Type B pancreatic cell (in vitro differentiated cells): ENCODE measurements at regions not wholly inside any gene's neighbourhood (a gene's known extent, or its start where the extent isn't known, plus 50 kb on each side); places are given as distances from the start of the nearest gene placed in this dataset.

ENCODE experiments used
- DNase-seq: peaks from one replicate; pipeline ENCODE4 v3.0.0; 2021; ENCODE audit warnings: mixed read lengths; ENCODE audit not compliant: unreplicated experiment; ENCODE audit errors: extremely low spot score
- H3K27ac Mint-ChIP-seq: 2 replicates; pipeline ENCODE4 v1.8.0; 2021; ENCODE audit warnings: mild to moderate bottlenecking, mixed read lengths
- H3K27me3 Mint-ChIP-seq: 2 replicates; pipeline ENCODE4 v1.8.0; 2021; ENCODE audit warnings: mixed read lengths
- H3K36me3 Mint-ChIP-seq: 2 replicates; pipeline ENCODE4 v1.8.0; 2021; ENCODE audit warnings: mixed read lengths
- H3K4me1 Mint-ChIP-seq: one replicate; pipeline ENCODE4 v1.8.0; 2021; ENCODE audit warnings: mixed read lengths; ENCODE audit not compliant: unreplicated experiment
- H3K4me3 Mint-ChIP-seq: 2 replicates; pipeline ENCODE4 v1.8.0; 2021; ENCODE audit warnings: mild to moderate bottlenecking, mixed read lengths
- H3K9me3 Mint-ChIP-seq: 2 replicates; pipeline ENCODE4 v1.8.0; 2021; ENCODE audit warnings: mixed read lengths
- CTCF ChIP-seq: fragments of 200-600 bp; sonication (generic); conservative IDR thresholded peaks from 2 replicates; pipeline ENCODE4 v1.5.0; 2021; ENCODE audit warnings: antibody characterized with exemption, mild to moderate bottlenecking

DNA sequence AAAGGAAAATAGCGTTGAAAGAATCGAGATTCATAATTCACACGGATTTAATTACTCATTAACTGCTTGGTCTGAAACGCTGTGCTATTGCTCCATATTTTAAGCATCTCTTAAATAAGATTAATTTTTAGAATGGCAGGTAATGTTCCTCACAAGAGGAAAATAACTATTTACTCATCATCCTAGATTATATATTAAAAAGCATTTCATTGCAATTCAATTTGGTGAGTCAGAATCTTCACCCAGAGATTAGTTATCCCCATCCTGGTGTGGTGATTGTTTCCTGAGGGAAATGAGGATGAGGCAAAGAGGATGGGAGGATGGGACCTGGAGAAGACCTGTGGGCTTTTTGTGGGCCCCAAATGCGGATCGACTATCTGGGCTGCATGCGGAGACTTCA, 145.5 kb upstream of the MAP1B start:
- H3K27me3 Mint-ChIP-seq = peaks cover 21% of the 10 kb centered on the region
- no peak for DNase-seq
- peaks cover 4% of the 10 kb centered on the region for H3K9me3 Mint-ChIP-seq
- no peaks in the 10 kb centered on the region for H3K4me1 Mint-ChIP-seq
- no peak overlapping the region for H3K27ac Mint-ChIP-seq
- no peak overlapping the region for H3K4me3 Mint-ChIP-seq
- no peak for TF ChIP-seq CTCF
- H3K36me3 Mint-ChIP-seq = no peaks in the 10 kb centered on the region

GRCh38 chr5:71969460-71969859, 137.8 kb upstream of the MAP1B start:
- no peak for DNase-seq
- Mint-ChIP-seq H3K36me3 (no peaks in the 10 kb centered on the region), H3K27me3 (peaks cover 3% of the 10 kb centered on the region), H3K4me3 (no peak overlapping the region), H3K9me3 (peaks cover 4% of the 10 kb centered on the region), H3K27ac (no peak overlapping the region), H3K4me1 (no peaks in the 10 kb centered on the region)
- TF ChIP-seq CTCF = no peak

GRCh38 chr5:71971862-71972261, 135.4 kb upstream of the MAP1B start:
- Mint-ChIP-seq H3K4me3 (no peak overlapping the region), H3K36me3 (no peaks in the 10 kb centered on the region), H3K27me3 (no peaks in the 10 kb centered on the region), H3K4me1 (no peaks in the 10 kb centered on the region), H3K27ac (no peak overlapping the region), H3K9me3 (no peaks in the 10 kb centered on the region)
- no peak for TF ChIP-seq CTCF
- no peak for DNase-seq

DNA sequence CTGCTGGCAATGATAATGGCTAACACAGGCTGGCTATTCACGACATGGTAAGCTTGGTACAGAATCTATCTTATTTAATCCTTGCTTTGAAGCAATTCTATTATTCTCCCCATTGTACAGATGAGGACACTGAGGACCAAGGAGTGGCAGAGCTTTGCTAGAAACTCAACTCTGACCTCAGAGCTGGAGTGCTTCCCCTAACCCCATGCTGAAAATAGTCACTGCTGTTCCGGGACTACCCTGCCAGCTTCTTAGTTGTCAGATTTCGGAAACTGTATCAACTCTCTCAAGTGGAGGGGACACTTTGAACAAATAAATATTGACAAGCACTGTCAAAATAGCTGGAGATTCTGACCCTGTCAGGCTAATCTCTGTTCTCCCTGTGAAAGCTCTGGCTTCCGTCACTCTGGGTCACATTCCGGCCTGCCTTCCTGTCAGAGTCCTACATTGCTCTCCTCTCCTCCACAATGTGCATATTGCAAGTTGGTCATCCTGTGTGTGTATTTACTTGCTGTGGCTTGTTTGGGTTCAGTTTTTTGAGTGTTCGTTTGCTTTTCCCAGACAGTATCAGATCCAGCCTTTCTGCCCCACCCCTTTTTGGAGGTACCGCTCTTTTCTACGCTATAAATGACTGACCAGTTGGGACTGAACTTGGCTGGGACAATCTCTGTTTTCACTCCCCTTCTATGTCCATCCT, 134.3 kb upstream of the MAP1B start:
- H3K27ac Mint-ChIP-seq = no peak overlapping the region

DNA sequence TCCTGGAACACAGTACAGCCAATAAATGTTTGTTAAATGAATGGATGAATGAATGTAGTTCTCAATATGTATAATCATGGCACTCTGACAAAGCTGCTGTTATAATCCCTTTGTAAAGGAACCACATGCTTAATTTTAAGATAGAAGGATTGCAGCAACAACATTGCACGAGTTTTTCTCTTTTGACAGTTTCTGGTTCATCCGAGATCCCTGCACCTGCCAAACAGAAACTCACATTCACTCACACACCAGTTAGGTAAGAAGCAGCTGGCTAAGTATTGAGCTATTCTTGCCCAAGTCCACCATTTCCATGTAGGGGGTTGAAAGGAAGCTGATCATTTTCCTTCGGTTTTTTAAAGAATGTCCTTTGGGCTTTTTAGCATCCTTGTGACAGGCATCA, 133.7 kb upstream of the MAP1B start:
- no peaks in the 10 kb centered on the region for H3K27me3 Mint-ChIP-seq
- no peaks in the 10 kb centered on the region for H3K9me3 Mint-ChIP-seq
- no peak overlapping the region for H3K27ac Mint-ChIP-seq
- H3K36me3 Mint-ChIP-seq = no peaks in the 10 kb centered on the region
- no peak overlapping the region for H3K4me3 Mint-ChIP-seq
- no peak for DNase-seq
- H3K4me1 Mint-ChIP-seq = no peaks in the 10 kb centered on the region
- no peak for TF ChIP-seq CTCF

More for the DNA sequence above, 134.3 kb upstream of the MAP1B start:
- H3K4me1 Mint-ChIP-seq = no peaks in the 10 kb centered on the region
- no peaks in the 10 kb centered on the region for H3K9me3 Mint-ChIP-seq
- no peaks in the 10 kb centered on the region for H3K27me3 Mint-ChIP-seq
- no peaks in the 10 kb centered on the region for H3K36me3 Mint-ChIP-seq
- no peak overlapping the region for H3K4me3 Mint-ChIP-seq
- no peak for DNase-seq
- TF ChIP-seq CTCF = no peak

DNA sequence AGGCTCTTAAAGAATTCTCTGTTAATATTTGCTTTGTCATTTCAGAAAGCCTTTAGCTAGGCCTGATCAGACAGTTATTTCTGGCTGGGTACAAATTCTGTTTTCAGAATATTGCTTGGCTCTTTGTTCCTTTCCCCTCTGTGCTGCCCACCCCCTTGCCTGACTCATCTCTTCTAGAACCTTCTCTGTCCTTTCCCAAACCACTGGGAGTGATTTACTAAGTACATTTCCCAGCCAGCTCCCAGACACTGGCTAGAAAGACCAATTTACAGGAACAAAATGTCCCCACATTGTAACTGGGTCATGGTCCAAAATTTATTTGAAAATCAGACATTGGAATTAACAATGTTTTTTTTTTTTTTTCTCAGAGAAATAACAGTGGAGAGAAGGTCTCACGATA, 133.1 kb upstream of the MAP1B start:
- H3K9me3 Mint-ChIP-seq = no peaks in the 10 kb centered on the region
- H3K4me1 Mint-ChIP-seq = no peaks in the 10 kb centered on the region
- H3K4me3 Mint-ChIP-seq = no peak overlapping the region
- no peak overlapping the region for H3K27ac Mint-ChIP-seq
- no peaks in the 10 kb centered on the region for H3K27me3 Mint-ChIP-seq
- no peak for TF ChIP-seq CTCF
- H3K36me3 Mint-ChIP-seq = no peaks in the 10 kb centered on the region
- no peak for DNase-seq
